ENCODE measurements at regions not wholly inside any gene's neighbourhood (a gene's known extent, or its start where the extent isn't known, plus 50 kb on each side); places are given as distances from the start of the nearest gene placed in this dataset.

- intact Hi-C loops (cut with DNase I): no loop called here
- no peaks in the 10 kb centered on the region for H3K27me3 ChIP-seq (ENCODE audit: control insufficient read depth, insufficient read depth, low read length)
- H3K4me1 ChIP-seq (ENCODE audit: control insufficient read depth in 2 of 3, insufficient read depth in 2 of 3, low read depth in 1 of 3, low read length in 3 of 3): no peaks in the 10 kb centered on the region
- no peak overlapping the region for H3K27ac ChIP-seq (ENCODE audit: low read depth in 2 of 2, low read length in 2 of 2)
- no peaks in the 10 kb centered on the region for H3K36me3 ChIP-seq (ENCODE audit: control insufficient read depth in 2 of 3, insufficient read depth in 3 of 3, low read length in 3 of 3)
- H3K9ac ChIP-seq (ENCODE audit: low read length in 3 of 3): no peak overlapping the region
- H3K9me3 ChIP-seq (ENCODE audit: control insufficient read depth in 2 of 3, insufficient read depth in 1 of 3, low read length in 3 of 3): no peaks in the 10 kb centered on the region
- TF ChIP-seq CTCF (IDR thresholded peaks at IDR 0.05; ENCODE audit: borderline replicate concordance, extremely low read depth, insufficient read depth): no peak
- no peak for FAIRE-seq
- no peak overlapping the region for H3K4me3 ChIP-seq (ENCODE audit: low read length in 3 of 3)
- DNase-seq: no peak
Measured at GRCh38 chr10:124325998-124326636, 92.6 kb downstream of the OAT start.

- Histone ChIP-seq H3K9ac (ENCODE audit: low read length in 3 of 3) (no peak overlapping the region), H3K4me3 (ENCODE audit: low read length in 3 of 3) (no peak overlapping the region), H3K9me3 (ENCODE audit: control insufficient read depth in 2 of 3, insufficient read depth in 1 of 3, low read length in 3 of 3) (no peaks in the 10 kb centered on the region), H3K27me3 (ENCODE audit: control insufficient read depth, insufficient read depth, low read length) (no peaks in the 10 kb centered on the region), H3K27ac (ENCODE audit: low read depth in 2 of 2, low read length in 2 of 2) (no peak overlapping the region), H3K36me3 (ENCODE audit: control insufficient read depth in 2 of 3, insufficient read depth in 3 of 3, low read length in 3 of 3) (no peaks in the 10 kb centered on the region), H3K4me1 (ENCODE audit: control insufficient read depth in 2 of 3, insufficient read depth in 2 of 3, low read depth in 1 of 3, low read length in 3 of 3) (no peaks in the 10 kb centered on the region)
- DNase-seq: no peak
- TF ChIP-seq CTCF (IDR thresholded peaks at IDR 0.05; ENCODE audit: borderline replicate concordance, extremely low read depth, insufficient read depth): no peak
- FAIRE-seq: no peak
- intact Hi-C loops (cut with DNase I): no loop called here
Measured at GRCh38 chr10:124325633-124325914, 93.1 kb downstream of the OAT start.

GRCh38 chr10:124324856-124325632 is 93.7 kb downstream of the OAT start:
- FAIRE-seq (no peak), DNase-seq (no peak)
- no peaks in the 10 kb centered on the region for H3K4me1 ChIP-seq (ENCODE audit: control insufficient read depth in 2 of 3, insufficient read depth in 2 of 3, low read depth in 1 of 3, low read length in 3 of 3)
- H3K36me3 ChIP-seq (ENCODE audit: control insufficient read depth in 2 of 3, insufficient read depth in 3 of 3, low read length in 3 of 3): no peaks in the 10 kb centered on the region
- no peak overlapping the region for H3K27ac ChIP-seq (ENCODE audit: low read depth in 2 of 2, low read length in 2 of 2)
- H3K9me3 ChIP-seq (ENCODE audit: control insufficient read depth in 2 of 3, insufficient read depth in 1 of 3, low read length in 3 of 3): no peaks in the 10 kb centered on the region
- TF ChIP-seq CTCF (IDR thresholded peaks at IDR 0.05; ENCODE audit: borderline replicate concordance, extremely low read depth, insufficient read depth): no peak
- intact Hi-C loops (cut with DNase I): no loop called here
- H3K9ac ChIP-seq (ENCODE audit: low read length in 3 of 3): no peak overlapping the region
- no peaks in the 10 kb centered on the region for H3K27me3 ChIP-seq (ENCODE audit: control insufficient read depth, insufficient read depth, low read length)
- no peak overlapping the region for H3K4me3 ChIP-seq (ENCODE audit: low read length in 3 of 3)

Measured in kidney (tissue), 13 donors.